ENCODE measurements at regions not wholly inside any gene's neighbourhood (a gene's known extent, or its start where the extent isn't known, plus 50 kb on each side); places are given as distances from the start of the nearest gene placed in this dataset.
"Not testable (repeated sequence)": the region's sequence is repeated elsewhere in the genome, so short reads cannot be mapped to it uniquely, and the experiment has no call there.

DNA sequence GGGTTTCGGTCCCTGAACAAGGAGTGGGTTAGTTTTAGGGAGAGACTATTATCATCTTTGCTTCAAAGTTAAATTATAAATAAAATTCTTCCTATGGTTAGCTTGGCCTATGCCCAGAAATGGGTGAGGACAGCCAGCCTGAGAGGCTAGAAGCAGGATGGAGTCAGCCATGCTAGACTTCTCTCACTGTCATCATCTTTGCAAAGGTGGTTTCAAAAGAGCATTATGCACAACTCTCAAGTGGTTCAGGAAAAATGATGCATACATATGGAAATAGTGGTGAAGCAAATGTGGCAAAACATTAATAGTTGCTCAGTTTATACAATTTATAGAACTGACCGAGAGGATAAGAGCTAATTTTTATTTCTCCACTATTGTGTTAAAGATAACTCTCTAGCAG, 124.3 kb upstream of the FOXN2 start:
- DNase-seq (ENCODE audit: low spot score): no peak

- no peak for DNase-seq (ENCODE audit: low spot score)
Observed at GRCh38 chr2:48194641-48195040, 119.8 kb upstream of the FOXN2 start.

- DNase-seq (ENCODE audit: low spot score): no peak
Observed at GRCh38 chr2:48195169-48195568, 119.3 kb upstream of the FOXN2 start.

DNA sequence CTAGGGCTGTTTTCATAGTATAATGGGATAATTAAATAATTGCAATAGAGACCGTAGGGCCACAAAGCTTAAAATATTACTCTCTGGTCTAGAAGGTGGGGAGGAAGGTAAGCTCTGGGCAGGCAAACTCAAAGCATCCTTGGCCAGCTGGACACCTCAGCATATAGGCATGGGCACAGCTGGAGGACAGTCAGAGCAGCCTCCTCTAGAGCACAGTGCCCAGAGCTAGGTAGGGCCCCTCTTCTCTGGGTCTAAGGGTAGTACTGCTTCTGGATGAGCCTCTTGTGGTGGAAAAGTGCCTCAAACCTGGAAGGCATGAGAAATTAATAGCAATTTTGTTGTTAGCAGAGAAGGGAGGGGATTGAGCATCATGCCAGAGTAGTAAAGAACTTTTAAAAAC, 116.9 kb upstream of the FOXN2 start:
- DNase-seq (ENCODE audit: low spot score): no peak

DNA sequence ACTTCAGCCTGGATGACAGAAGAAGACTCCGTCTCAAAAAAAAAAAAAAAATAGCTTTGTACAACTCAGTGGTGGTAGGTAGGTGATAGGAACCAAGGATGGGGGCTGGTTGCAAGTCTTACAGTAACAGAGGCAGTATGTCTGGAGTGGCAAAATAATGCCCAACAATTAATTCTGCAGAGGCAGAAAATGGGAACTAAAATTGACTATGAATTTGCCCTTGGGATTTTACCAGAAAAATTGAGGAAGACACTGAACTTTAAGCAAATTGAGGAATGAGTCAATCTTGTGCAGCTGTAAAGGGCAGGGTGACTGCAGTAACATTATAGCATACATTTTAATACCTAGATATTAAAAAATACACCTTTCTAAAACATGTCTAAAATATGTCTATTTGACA, 116.1 kb upstream of the FOXN2 start:
- DNase-seq (ENCODE audit: low spot score): no peak

GRCh38 chr2:48199070-48199469, 115.4 kb upstream of the FOXN2 start:
- DNase-seq (ENCODE audit: low spot score): no peak

DNA sequence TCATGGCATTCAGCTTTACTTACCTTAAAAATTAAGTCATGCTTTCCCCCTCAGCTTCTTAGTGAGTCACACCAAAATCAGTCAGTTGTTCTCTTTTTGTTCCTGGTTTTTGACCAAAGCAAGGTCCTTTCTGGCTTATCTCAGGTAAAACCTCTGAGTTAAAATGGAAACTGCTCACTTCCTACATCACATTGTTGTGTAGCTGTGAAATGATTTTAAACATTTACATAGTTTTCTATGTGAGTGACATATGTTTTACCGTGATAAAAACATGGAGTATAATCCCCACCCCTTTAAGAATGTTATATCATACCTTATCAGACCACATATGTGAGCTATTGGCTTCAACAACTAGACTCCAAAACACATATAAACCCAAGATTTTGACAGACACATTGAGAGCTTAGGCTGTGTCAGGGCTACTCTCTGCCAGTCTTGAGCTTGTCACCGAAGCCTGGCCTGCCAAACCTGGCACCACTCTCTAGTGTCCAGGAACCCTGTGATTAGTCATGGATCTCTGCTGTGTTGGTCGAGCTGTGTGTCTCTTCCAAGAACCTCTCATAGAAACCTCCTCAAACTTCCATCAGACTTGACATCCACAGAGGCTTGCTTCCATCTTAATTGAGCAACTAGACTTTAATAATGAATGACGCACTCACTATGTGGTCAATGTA, 113.7 kb upstream of the FOXN2 start:
- no peak for DNase-seq (ENCODE audit: low spot score)

GRCh38 chr2:48201435-48201834, 113.0 kb upstream of the FOXN2 start:
- DNase-seq (ENCODE audit: low spot score): not testable (repeated sequence)

- no peak for DNase-seq (ENCODE audit: low spot score)
Observed at GRCh38 chr2:48202863-48203642, 111.4 kb upstream of the FOXN2 start.

DNA sequence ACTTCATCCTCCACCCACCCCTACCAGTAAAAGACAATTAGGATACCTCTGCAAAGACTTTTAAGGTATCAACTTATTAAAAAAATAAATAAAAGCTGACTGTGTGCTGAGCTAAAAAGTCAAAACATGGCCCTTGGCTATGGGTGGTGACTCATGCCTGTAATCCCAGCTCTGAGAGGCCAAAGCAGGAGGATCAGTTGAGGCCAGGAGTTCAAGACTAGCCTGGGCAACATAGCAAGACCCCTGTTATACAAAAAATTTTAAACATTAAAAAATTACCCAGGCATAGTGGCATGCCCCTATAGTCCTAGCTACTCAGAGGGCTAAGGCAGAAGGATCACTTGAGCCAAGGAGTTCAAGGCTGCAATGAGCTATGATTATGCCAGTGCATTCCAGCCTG, 110.8 kb upstream of the FOXN2 start:
- DNase-seq (ENCODE audit: low spot score): no peak

GRCh38 chr2:48204750-48205136, 109.7 kb upstream of the FOXN2 start:
- DNase-seq (ENCODE audit: low spot score): no peak

DNA sequence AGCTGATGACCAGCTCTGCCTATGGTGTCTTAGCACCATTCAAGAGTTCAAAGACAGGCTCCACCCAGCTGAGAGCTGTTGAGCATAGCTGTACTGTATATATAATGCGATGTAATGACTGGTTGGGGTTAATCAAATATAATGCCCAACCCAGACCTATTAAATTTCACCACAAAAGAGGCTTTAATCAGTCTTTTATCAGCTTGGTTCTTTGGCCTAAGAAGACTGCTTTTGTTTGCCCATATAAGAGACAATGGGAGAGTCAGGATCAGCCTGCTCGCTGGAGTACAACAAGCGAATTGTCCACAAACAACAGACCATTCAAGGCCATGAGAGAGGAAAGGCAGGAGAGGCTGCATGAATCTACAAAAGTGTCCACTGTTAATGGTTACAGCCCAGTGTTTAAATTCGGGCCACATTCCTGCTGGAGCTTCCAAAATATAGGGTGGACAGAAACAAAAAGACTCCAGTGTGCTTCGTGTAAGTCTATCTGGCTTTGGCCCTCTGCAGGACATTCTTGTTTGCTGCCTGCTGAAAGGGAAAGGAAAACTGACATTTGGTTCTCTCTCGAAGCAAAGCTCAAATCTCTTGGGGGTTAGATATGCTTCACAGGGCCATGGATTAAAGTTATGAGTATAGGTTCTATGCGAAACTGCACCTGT, 109.2 kb upstream of the FOXN2 start:
- no peak for DNase-seq (ENCODE audit: low spot score)

GRCh38 chr2:48206056-48206656, 108.3 kb upstream of the FOXN2 start:
- not testable (repeated sequence) for DNase-seq (ENCODE audit: low spot score)

DNA sequence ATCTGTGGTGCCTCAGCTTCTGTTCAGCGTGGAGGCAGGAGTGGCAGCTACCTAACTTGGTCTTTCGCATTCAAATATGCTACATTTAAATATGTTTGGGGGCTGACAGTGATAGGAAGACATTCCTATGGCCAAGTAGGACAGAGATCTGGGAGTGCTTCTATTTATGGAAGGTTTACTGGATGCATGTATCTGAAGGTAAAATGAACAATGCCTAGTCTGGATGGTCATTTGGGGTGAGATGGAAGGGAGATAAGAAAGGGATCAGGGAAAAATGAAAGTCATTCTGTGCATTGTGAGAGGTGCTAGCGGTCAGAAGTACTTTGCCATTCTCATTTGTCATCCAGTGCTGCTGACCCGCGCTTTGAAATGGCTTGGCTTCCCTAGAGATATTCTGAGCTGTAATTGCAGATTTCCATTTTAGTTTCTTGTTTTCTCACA, 107.3 kb upstream of the FOXN2 start:
- no peak for DNase-seq (ENCODE audit: low spot score)

- no peak for DNase-seq (ENCODE audit: low spot score)
Observed at GRCh38 chr2:48207851-48208250, 106.6 kb upstream of the FOXN2 start.

GRCh38 chr2:48209214-48209885, 105.1 kb upstream of the FOXN2 start:
- no peak for DNase-seq (ENCODE audit: low spot score)

DNA sequence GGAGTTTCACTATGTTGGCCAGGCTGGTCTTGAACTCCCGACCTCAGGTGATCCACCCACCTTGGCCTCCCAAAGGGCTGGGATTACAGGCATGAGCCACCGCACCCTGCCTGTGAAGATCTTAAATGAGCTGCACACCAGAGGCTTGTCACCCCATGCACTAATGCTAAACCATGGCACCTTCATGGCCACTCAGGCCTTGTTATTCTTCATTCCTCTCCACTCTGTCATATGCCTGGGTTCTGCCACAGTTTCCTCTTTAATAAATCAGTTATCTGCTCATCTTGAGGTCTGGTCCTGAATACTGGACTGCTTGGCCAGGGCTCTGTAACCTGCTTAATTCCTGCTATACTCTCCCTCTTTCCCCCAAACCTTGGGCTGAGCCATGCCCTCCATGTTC, 104.3 kb upstream of the FOXN2 start:
- no peak for DNase-seq (ENCODE audit: low spot score)

DNA sequence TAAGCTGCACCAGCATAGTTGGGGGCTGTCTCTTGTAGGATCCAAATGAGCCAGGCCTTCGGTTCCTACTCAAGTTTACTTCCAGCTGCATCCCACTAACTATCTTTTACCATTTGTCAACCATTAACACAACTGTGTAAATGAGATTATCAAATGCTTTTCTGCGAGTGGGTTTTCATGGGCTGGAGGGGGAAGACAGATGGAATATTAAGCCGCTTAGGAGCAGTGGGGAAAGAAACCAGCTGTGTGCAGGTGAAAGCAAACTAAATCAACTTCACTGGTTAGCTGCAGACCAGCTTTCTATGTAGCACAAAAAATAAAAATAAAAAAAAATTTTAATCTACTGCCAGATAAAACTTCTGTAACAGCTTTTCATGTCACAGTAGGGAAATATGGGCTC, 100.8 kb upstream of the FOXN2 start:
- no peak for DNase-seq (ENCODE audit: low spot score)

DNA sequence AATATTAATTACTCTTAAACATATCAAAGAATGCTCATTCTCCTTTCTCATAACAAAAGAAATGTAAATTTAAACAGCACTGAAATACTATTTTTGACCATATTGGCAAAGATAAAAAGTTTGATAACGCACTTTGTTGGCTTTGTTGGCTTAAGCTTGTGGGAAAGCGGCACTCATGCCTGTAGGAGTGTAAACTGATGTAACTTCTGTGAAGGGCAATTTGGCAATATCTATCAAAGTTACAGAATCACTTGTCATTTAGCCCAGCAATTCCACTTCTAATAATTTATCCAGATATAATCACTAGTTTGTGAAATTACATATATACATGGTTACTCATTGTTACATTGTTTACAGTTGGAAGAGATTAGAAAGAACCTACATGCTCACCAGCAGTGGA, 96.3 kb upstream of the FOXN2 start:
- no peak for DNase-seq (ENCODE audit: low spot score)

DNA sequence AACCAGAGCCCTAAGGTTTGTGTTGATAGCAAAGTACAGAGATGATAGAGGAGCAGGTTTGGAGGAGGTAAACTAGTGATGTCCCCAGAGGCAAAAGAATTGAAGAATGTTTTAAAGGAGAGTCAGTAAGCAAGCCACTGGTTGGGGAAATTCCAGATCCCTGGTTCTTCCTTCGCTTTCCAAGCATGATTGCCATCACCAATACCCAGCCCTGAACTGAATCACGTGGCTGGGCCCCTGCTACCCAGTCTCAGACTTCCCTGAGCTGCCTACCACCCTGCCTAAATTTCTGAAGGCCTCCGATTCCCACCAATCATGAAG, 95.3 kb upstream of the FOXN2 start:
- DNase-seq (ENCODE audit: low spot score): no peak

- peak; percentile 25 for DNase-seq (ENCODE audit: low spot score)
Observed at GRCh38 chr2:48219555-48220436, 94.7 kb upstream of the FOXN2 start.
